WTC11 (cell line): ENCODE measurements at regions not wholly inside any gene's neighbourhood (a gene's known extent, or its start where the extent isn't known, plus 50 kb on each side); places are given as distances from the start of the nearest gene placed in this dataset.

Experiments
- ATAC-seq: fragments of 200-7000 bp; cut with Tn5 transposase; 2 replicates; pipeline ENCODE4 v1.10.0; 2021; ENCODE audit warnings: mild to moderate bottlenecking, moderate library complexity
- CTCF ChIA-PET: fragments of 300-600 bp; sonication (Branson Sonifier 250); formaldehyde crosslinking; loops from one replicate; lab custom pipeline; 2021; ENCODE audit warnings: antibody characterized with exemption; lab: Charles Lee
- POLR2A ChIA-PET: fragments of 350-600 bp; sonication (Branson Sonifier 250); formaldehyde crosslinking; loops from one replicate; lab custom pipeline; 2021; ENCODE audit warnings: antibody characterized with exemption; lab: Charles Lee
- DNase-seq: peaks from one replicate; pipeline ENCODE4 v3.0.0; 2021; ENCODE audit warnings: low spot score
- H3K27ac Mint-ChIP-seq: 2 replicates; pipeline ENCODE4 v1.8.0; 2021; ENCODE audit warnings: mixed read lengths
- H3K27me3 Mint-ChIP-seq: 2 replicates; pipeline ENCODE4 v1.8.0; 2021; ENCODE audit warnings: low read depth, mild to moderate bottlenecking, moderate library complexity, mixed read lengths
- H3K36me3 Mint-ChIP-seq: 2 replicates; pipeline ENCODE4 v1.8.0; 2021; ENCODE audit warnings: mixed read lengths
- H3K4me1 Mint-ChIP-seq: 2 replicates; pipeline ENCODE4 v1.8.0; 2022; ENCODE audit warnings: mixed read lengths
- H3K4me3 Mint-ChIP-seq: 2 replicates; pipeline ENCODE4 v1.8.0; 2021; ENCODE audit warnings: mild to moderate bottlenecking, moderate library complexity, mixed read lengths
- H3K9me3 Mint-ChIP-seq: 2 replicates; pipeline ENCODE4 v1.8.0; 2021; ENCODE audit warnings: mixed read lengths
- AFF4 ChIP-seq: sonication (generic); formaldehyde crosslinking; IDR thresholded peaks from 2 replicates; pipeline ENCODE4 v1.8.1; 2023; ENCODE audit warnings: mild to moderate bottlenecking, missing genetic modification reagents, borderline replicate concordance
- ATF6 ChIP-seq: sonication (generic); formaldehyde crosslinking; IDR thresholded peaks from 2 replicates; pipeline ENCODE4 v1.8.1; 2023; ENCODE audit warnings: mild to moderate bottlenecking, missing genetic modification reagents
- CBFB ChIP-seq: sonication (generic); formaldehyde crosslinking; IDR thresholded peaks from 2 replicates; pipeline ENCODE4 v1.8.1; 2022; ENCODE audit warnings: mild to moderate bottlenecking, low read depth, missing genetic modification reagents
- ELF4 ChIP-seq: sonication (generic); formaldehyde crosslinking; IDR thresholded peaks from 2 replicates; pipeline ENCODE4 v1.8.1; 2022; ENCODE audit warnings: low read depth, mild to moderate bottlenecking, moderate library complexity, missing genetic modification reagents
- ERG ChIP-seq: fragments of 250-450 bp; sonication (Bioruptor Pico); IDR thresholded peaks from 2 replicates; pipeline ENCODE4 v1.8.0; 2021; ENCODE audit warnings: mild to moderate bottlenecking
- GABPB1 ChIP-seq: sonication (generic); formaldehyde crosslinking; IDR thresholded peaks from 2 replicates; pipeline ENCODE4 v1.8.1; 2023; ENCODE audit warnings: mild to moderate bottlenecking, missing genetic modification reagents
- GRHL2 ChIP-seq: fragments of 250-450 bp; sonication (Bioruptor Pico); IDR thresholded peaks from 2 replicates; pipeline ENCODE4 v1.8.0; 2022; ENCODE audit warnings: mild to moderate bottlenecking, moderate library complexity; ENCODE audit not compliant: insufficient replicate concordance, severe bottlenecking
- HMGA2 ChIP-seq: fragments of 250-450 bp; sonication (Bioruptor Pico); IDR thresholded peaks from 2 replicates; pipeline ENCODE4 v1.4.0; 2021; ENCODE audit warnings: mild to moderate bottlenecking, moderate library complexity
- JAZF1 ChIP-seq: fragments of 250-450 bp; sonication (Bioruptor Pico); IDR thresholded peaks from 2 replicates; pipeline ENCODE4 v1.9.0; 2021; ENCODE audit warnings: moderate library complexity, mild to moderate bottlenecking, inconsistent platforms
- JUN ChIP-seq: sonication (generic); formaldehyde crosslinking; IDR thresholded peaks from 2 replicates; pipeline ENCODE4 v1.8.0; 2023; ENCODE audit warnings: mild to moderate bottlenecking, missing genetic modification reagents
- MXD4 ChIP-seq: fragments of 250-450 bp; sonication (Bioruptor Pico); IDR thresholded peaks from 2 replicates; pipeline ENCODE4 v1.8.0; 2021; ENCODE audit warnings: mild to moderate bottlenecking, moderate library complexity, borderline replicate concordance
- NFATC4 ChIP-seq: fragments of 250-450 bp; sonication (Bioruptor Pico); IDR thresholded peaks from 2 replicates; pipeline ENCODE4 v1.9.0; 2021; ENCODE audit warnings: mild to moderate bottlenecking
- NFYB ChIP-seq: sonication (generic); formaldehyde crosslinking; conservative IDR thresholded peaks from 2 replicates; pipeline ENCODE4 v1.8.0; 2022; ENCODE audit warnings: low read depth, missing genetic modification reagents
- NR3C1 ChIP-seq: sonication (generic); formaldehyde crosslinking; conservative IDR thresholded peaks from 2 replicates; pipeline ENCODE4 v1.8.1; 2023; ENCODE audit warnings: low read depth, mild to moderate bottlenecking, missing genetic modification reagents
- OVOL2 ChIP-seq: fragments of 250-450 bp; sonication (Bioruptor Pico); IDR thresholded peaks from 2 replicates; pipeline ENCODE4 v1.9.0; 2021; ENCODE audit warnings: mild to moderate bottlenecking, borderline replicate concordance
- RELA ChIP-seq: sonication (generic); formaldehyde crosslinking; IDR thresholded peaks from 2 replicates; pipeline ENCODE4 v1.8.1; 2022; ENCODE audit warnings: missing genetic modification reagents, mild to moderate bottlenecking, borderline replicate concordance
- RORB ChIP-seq: fragments of 250-450 bp; sonication (Bioruptor Pico); IDR thresholded peaks from 2 replicates; pipeline ENCODE4 v1.9.0; 2021; ENCODE audit warnings: mild to moderate bottlenecking
- TEAD4 ChIP-seq: sonication (generic); formaldehyde crosslinking; IDR thresholded peaks from 2 replicates; pipeline ENCODE4 v1.8.0; 2022; ENCODE audit warnings: mild to moderate bottlenecking, missing genetic modification reagents
- USF1 ChIP-seq: sonication (generic); formaldehyde crosslinking; IDR thresholded peaks from 2 replicates; pipeline ENCODE4 v1.8.0; 2022; ENCODE audit warnings: mild to moderate bottlenecking, missing genetic modification reagents
- ZNF423 ChIP-seq: fragments of 250-450 bp; sonication (Bioruptor Pico); IDR thresholded peaks from 2 replicates; pipeline ENCODE4 v2.1.2; 2022; ENCODE audit warnings: mild to moderate bottlenecking, moderate library complexity
- TF ChIP-seq, protein P1 (sequence below): sonication (generic); formaldehyde crosslinking; IDR thresholded peaks from 2 replicates; pipeline ENCODE4 v1.8.1; 2022; ENCODE audit warnings: mild to moderate bottlenecking, moderate library complexity, missing genetic modification reagents
- TF ChIP-seq, protein P2 (sequence below): fragments of 250-450 bp; sonication (Bioruptor Pico); IDR thresholded peaks from 2 replicates; pipeline ENCODE4 v1.9.0; 2021; ENCODE audit warnings: moderate library complexity, mild to moderate bottlenecking, inconsistent platforms, borderline replicate concordance
- TF ChIP-seq, protein P3 (sequence below): sonication (generic); formaldehyde crosslinking; IDR thresholded peaks from 2 replicates; pipeline ENCODE4 v1.8.1; 2022; ENCODE audit warnings: missing genetic modification reagents, borderline replicate concordance
- TF ChIP-seq, protein P4 (sequence below): fragments of 250-450 bp; sonication (Bioruptor Pico); IDR thresholded peaks from 2 replicates; pipeline ENCODE4 v2.1.2; 2022; ENCODE audit warnings: mild to moderate bottlenecking, moderate library complexity

GRCh38 chr16:13401641-13402040, 500.2 kb downstream of the SHISA9 start:
- H3K9me3 Mint-ChIP-seq, result peaks cover 15% of the 10 kb centered on the region
- no peak for DNase-seq
- POLR2A ChIA-PET, result no interaction called here
- no peaks in the 10 kb centered on the region for H3K27me3 Mint-ChIP-seq
- H3K4me3 Mint-ChIP-seq, result no peak overlapping the region
- TF ChIP-seq NFYB (CRISPR knock-in tag) (no peak), JAZF1 (CRISPR knock-in tag) (no peak), RORB (CRISPR knock-in tag) (no peak), ELF4 (CRISPR knock-in tag) (no peak), GRHL2 (CRISPR knock-in tag) (no peak), GABPB1 (CRISPR knock-in tag) (no peak), ATF6 (CRISPR knock-in tag) (no peak), ZNF423 (CRISPR knock-in tag) (no peak), CBFB (no peak), JUN (CRISPR knock-in tag) (no peak), TEAD4 (CRISPR knock-in tag) (no peak), ERG (CRISPR knock-in tag) (no peak), MXD4 (CRISPR knock-in tag) (no peak)
- TF ChIP-seq, protein P1, sequence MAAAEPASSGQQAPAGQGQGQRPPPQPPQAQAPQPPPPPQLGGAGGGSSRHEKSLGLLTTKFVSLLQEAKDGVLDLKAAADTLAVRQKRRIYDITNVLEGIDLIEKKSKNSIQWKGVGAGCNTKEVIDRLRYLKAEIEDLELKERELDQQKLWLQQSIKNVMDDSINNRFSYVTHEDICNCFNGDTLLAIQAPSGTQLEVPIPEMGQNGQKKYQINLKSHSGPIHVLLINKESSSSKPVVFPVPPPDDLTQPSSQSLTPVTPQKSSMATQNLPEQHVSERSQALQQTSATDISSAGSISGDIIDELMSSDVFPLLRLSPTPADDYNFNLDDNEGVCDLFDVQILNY (CRISPR knock-in tag), result no peak
- TF ChIP-seq, protein P2, sequence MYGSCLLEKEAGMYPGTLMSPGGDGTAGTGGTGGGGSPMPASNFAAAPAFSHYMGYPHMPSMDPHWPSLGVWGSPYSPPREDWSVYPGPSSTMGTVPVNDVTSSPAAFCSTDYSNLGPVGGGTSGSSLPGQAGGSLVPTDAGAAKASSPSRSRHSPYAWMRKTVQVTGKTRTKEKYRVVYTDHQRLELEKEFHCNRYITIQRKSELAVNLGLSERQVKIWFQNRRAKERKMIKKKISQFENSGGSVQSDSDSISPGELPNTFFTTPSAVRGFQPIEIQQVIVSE (CRISPR knock-in tag), result no peak
- no peak for ATAC-seq
- CTCF ChIA-PET, result no interaction called here
- H3K27ac Mint-ChIP-seq, result no peak overlapping the region
- H3K4me1 Mint-ChIP-seq, result 0 out of 2 replicates have a peak, but pooled peaks cover 6% of the 10 kb centered on the region
- peaks cover 33% of the 10 kb centered on the region for H3K36me3 Mint-ChIP-seq

GRCh38 chr16:13402601-13403000, 501.2 kb downstream of the SHISA9 start:
- ATAC-seq (no peak), DNase-seq (no peak)
- CTCF ChIA-PET, result interaction anchor here (0.6 kb wide), 1 partner anchor 31 kb away, joined by 3 read pairs; no protein-coding TSS in a partner anchor
- POLR2A ChIA-PET, result no interaction called here
- H3K36me3 Mint-ChIP-seq, result peaks cover 36% of the 10 kb centered on the region
- H3K27ac Mint-ChIP-seq, result no peak overlapping the region
- H3K9me3 Mint-ChIP-seq, result peaks cover 19% of the 10 kb centered on the region
- no peaks in the 10 kb centered on the region for H3K27me3 Mint-ChIP-seq
- H3K4me1 Mint-ChIP-seq, result 0 out of 2 replicates have a peak, but pooled peaks cover 6% of the 10 kb centered on the region
- no peak overlapping the region for H3K4me3 Mint-ChIP-seq
- TF ChIP-seq USF1 (no peak), HMGA2 (CRISPR knock-in tag) (no peak), OVOL2 (CRISPR knock-in tag) (no peak), RELA (CRISPR knock-in tag) (no peak), NR3C1 (CRISPR knock-in tag) (no peak), NFATC4 (CRISPR knock-in tag) (no peak), GRHL2 (CRISPR knock-in tag) (no peak), AFF4 (no peak)
- TF ChIP-seq, protein P3, sequence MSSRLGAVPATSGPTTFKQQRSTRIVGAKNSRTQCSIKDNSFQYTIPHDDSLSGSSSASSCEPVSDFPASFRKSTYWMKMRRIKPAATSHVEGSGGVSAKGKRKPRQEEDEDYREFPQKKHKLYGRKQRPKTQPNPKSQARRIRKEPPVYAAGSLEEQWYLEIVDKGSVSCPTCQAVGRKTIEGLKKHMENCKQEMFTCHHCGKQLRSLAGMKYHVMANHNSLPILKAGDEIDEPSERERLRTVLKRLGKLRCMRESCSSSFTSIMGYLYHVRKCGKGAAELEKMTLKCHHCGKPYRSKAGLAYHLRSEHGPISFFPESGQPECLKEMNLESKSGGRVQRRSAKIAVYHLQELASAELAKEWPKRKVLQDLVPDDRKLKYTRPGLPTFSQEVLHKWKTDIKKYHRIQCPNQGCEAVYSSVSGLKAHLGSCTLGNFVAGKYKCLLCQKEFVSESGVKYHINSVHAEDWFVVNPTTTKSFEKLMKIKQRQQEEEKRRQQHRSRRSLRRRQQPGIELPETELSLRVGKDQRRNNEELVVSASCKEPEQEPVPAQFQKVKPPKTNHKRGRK, result no peak
- TF ChIP-seq, protein P4, sequence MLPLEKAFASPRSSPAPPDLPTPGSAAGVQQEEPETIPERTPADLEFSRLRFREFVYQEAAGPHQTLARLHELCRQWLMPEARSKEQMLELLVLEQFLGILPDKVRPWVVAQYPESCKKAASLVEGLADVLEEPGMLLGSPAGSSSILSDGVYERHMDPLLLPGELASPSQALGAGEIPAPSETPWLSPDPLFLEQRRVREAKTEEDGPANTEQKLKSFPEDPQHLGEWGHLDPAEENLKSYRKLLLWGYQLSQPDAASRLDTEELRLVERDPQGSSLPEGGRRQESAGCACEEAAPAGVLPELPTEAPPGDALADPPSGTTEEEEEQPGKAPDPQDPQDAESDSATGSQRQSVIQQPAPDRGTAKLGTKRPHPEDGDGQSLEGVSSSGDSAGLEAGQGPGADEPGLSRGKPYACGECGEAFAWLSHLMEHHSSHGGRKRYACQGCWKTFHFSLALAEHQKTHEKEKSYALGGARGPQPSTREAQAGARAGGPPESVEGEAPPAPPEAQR, result no peak
